DMS153 (cell line): ENCODE measurements at regions not wholly inside any gene's neighbourhood (a gene's known extent, or its start where the extent isn't known, plus 50 kb on each side); places are given as distances from the start of the nearest gene placed in this dataset.

ENCODE experiments used
- DNase-seq: peaks from one replicate; lab custom pipeline; 2025; lab: John Stamatoyannopoulos, UW

GRCh38 chr18:2036086-2036485 lies 535.2 kb downstream of the METTL4 start:
- DNase-seq: no peak

- DNase-seq: no peak
These were observed 531.0 kb downstream of the METTL4 start for GRCh38 chr18:2040279-2040678.

GRCh38 chr18:2049986-2050385 lies 521.3 kb downstream of the METTL4 start:
- no peak for DNase-seq

GRCh38 chr18:2050702-2051201 lies 520.6 kb downstream of the METTL4 start:
- peak; percentile 3 for DNase-seq

GRCh38 chr18:2053490-2054089 lies 517.7 kb downstream of the METTL4 start:
- DNase-seq: no peak

GRCh38 chr18:2059336-2059735 lies 512.0 kb downstream of the METTL4 start:
- DNase-seq: no peak

GRCh38 chr18:2060086-2060485 lies 511.2 kb downstream of the METTL4 start:
- peak; percentile 25 for DNase-seq

GRCh38 chr18:2070631-2071030 lies 500.7 kb downstream of the METTL4 start:
- peak; percentile 95 for DNase-seq

GRCh38 chr18:2075499-2075898 lies 495.8 kb downstream of the METTL4 start:
- DNase-seq: no peak

GRCh38 chr18:2082676-2083075 lies 488.6 kb downstream of the METTL4 start:
- no peak for DNase-seq

GRCh38 chr18:2083691-2084090 lies 487.6 kb downstream of the METTL4 start:
- no peak for DNase-seq

- no peak for DNase-seq
These were observed 484.9 kb downstream of the METTL4 start for GRCh38 chr18:2086439-2086838.

- no peak for DNase-seq
These were observed 483.2 kb downstream of the METTL4 start for GRCh38 chr18:2087877-2088673.

- DNase-seq: no peak
These were observed 481.9 kb downstream of the METTL4 start for GRCh38 chr18:2089396-2089795.

GRCh38 chr18:2091937-2092336 lies 479.4 kb downstream of the METTL4 start:
- DNase-seq: no peak

- no peak for DNase-seq
These were observed 474.8 kb downstream of the METTL4 start for GRCh38 chr18:2096551-2096950.

GRCh38 chr18:2100694-2101213 lies 470.6 kb downstream of the METTL4 start:
- DNase-seq: no peak

- no peak for DNase-seq
These were observed 469.3 kb downstream of the METTL4 start for GRCh38 chr18:2102022-2102421.

- DNase-seq: no peak
These were observed 468.0 kb downstream of the METTL4 start for GRCh38 chr18:2103299-2103698.

- no peak for DNase-seq
These were observed 466.5 kb downstream of the METTL4 start for GRCh38 chr18:2104620-2105462.

- DNase-seq: no peak
These were observed 462.7 kb downstream of the METTL4 start for GRCh38 chr18:2108591-2108990.

- no peak for DNase-seq
These were observed 459.8 kb downstream of the METTL4 start for GRCh38 chr18:2111456-2111855.
